ENCODE measurements at regions not wholly inside any gene's neighbourhood (a gene's known extent, or its start where the extent isn't known, plus 50 kb on each side); places are given as distances from the start of the nearest gene placed in this dataset.

GRCh38 chr1:181392613-181393220, 90.6 kb upstream of the CACNA1E start:
- DNase-seq = no peak

GRCh38 chr1:181394766-181395165, 88.6 kb upstream of the CACNA1E start:
- DNase-seq = no peak

- DNase-seq = no peak
Observed at GRCh38 chr1:181396171-181396670, 87.1 kb upstream of the CACNA1E start.

GRCh38 chr1:181396811-181397210, 86.5 kb upstream of the CACNA1E start:
- no peak for DNase-seq

- DNase-seq = no peak
Observed at GRCh38 chr1:181397845-181398244, 85.5 kb upstream of the CACNA1E start.

- no peak for DNase-seq
Observed at GRCh38 chr1:181398544-181398943, 84.8 kb upstream of the CACNA1E start.

- peak; percentile 16 for DNase-seq
Observed at GRCh38 chr1:181405584-181405983, 77.7 kb upstream of the CACNA1E start.

- peak; percentile 20 for DNase-seq
Observed at GRCh38 chr1:181406989-181407388, 76.3 kb upstream of the CACNA1E start.

GRCh38 chr1:181409981-181410380, 73.3 kb upstream of the CACNA1E start:
- DNase-seq = no peak

- DNase-seq = no peak
Observed at GRCh38 chr1:181412746-181413145, 70.6 kb upstream of the CACNA1E start.

- DNase-seq = no peak
Observed at GRCh38 chr1:181413195-181413815, 70.0 kb upstream of the CACNA1E start.

GRCh38 chr1:181413836-181414235, 69.5 kb upstream of the CACNA1E start:
- no peak for DNase-seq

GRCh38 chr1:181416268-181416860, 67.0 kb upstream of the CACNA1E start:
- no peak for DNase-seq

GRCh38 chr1:181417915-181418314, 65.4 kb upstream of the CACNA1E start:
- no peak for DNase-seq

GRCh38 chr1:181423301-181423918, 59.9 kb upstream of the CACNA1E start:
- DNase-seq = peak; percentile 22

- DNase-seq = peak; percentile 61
Observed at GRCh38 chr1:181424786-181425403, 58.4 kb upstream of the CACNA1E start.

- DNase-seq = no peak
Observed at GRCh38 chr1:181425566-181425965, 57.8 kb upstream of the CACNA1E start.

- no peak for DNase-seq
Observed at GRCh38 chr1:181429462-181429861, 53.9 kb upstream of the CACNA1E start.

- no peak for DNase-seq
Observed at GRCh38 chr1:181430015-181430885, 53.1 kb upstream of the CACNA1E start.

Measured in DMS79 treated with DMSO at 0.1 percent for 48 hours (cell line).